B cell (primary cell): ENCODE measurements at regions not wholly inside any gene's neighbourhood (a gene's known extent, or its start where the extent isn't known, plus 50 kb on each side); places are given as distances from the start of the nearest gene placed in this dataset.

ENCODE experiments used
- ATAC-seq: fragments of 200-7000 bp; cut with Tn5 transposase; one replicate; pipeline ENCODE4 v1.10.0; 2021; ENCODE audit warnings: low read depth, mild to moderate bottlenecking, moderate number of reproducible peaks, moderate library complexity
- CTCF ChIA-PET: fragments of 350-600 bp; sonication (Branson Sonifier 250); formaldehyde crosslinking; loops from one replicate; lab custom pipeline; 2021; ENCODE audit warnings: antibody characterized with exemption, inconsistent platforms; lab: Charles Lee
- POLR2A ChIA-PET: fragments of 350-600 bp; sonication (Branson Sonifier 250); formaldehyde crosslinking; loops from one replicate; lab custom pipeline; 2021; ENCODE audit warnings: antibody characterized with exemption; lab: Charles Lee
- DNase-seq: peaks from one replicate; pipeline ENCODE4 v3.0.0; 2013
- H2AFZ ChIP-seq: 2 replicates; pipeline ENCODE4 v1.6.1; 2012; ENCODE audit warnings: mild to moderate bottlenecking, low read depth, low read length; ENCODE audit not compliant: insufficient read depth, poor library complexity, severe bottlenecking
- H3K27ac ChIP-seq, 2 donors: 1 replicate in 1 of 2; 2 replicates in 1 of 2; pipeline ENCODE4 v1.5.1; 2012 to 2013; ENCODE audit warnings: low read length in 2 of 2, mild to moderate bottlenecking in 2 of 2, moderate library complexity in 1 of 2
- H3K27me3 ChIP-seq, 4 experiments: fragments of 200-600 bp in 1 of 4; sonication (generic) in 1 of 4; replicated peaks in 1 of 4; 1 replicate in 2 of 4; 2 replicates in 2 of 4; pipeline versions ENCODE4 v1.6.1 to v1.7.0; 2013 to 2016; ENCODE audit warnings: low read length in 3 of 4, mild to moderate bottlenecking in 2 of 4, mixed read lengths in 1 of 4, moderate library complexity in 1 of 4; ENCODE audit not compliant: insufficient read depth in 4 of 4, control insufficient read depth in 3 of 4; ENCODE audit errors: control extremely low read depth in 1 of 4
- H3K36me3 ChIP-seq, 2 experiments: replicated peaks in 1 of 2; 1 replicate in 1 of 2; 2 replicates in 1 of 2; pipeline versions ENCODE4 v1.6.1 to v1.7.1; 2013; ENCODE audit warnings: low read length in 1 of 2; ENCODE audit not compliant: insufficient read depth in 2 of 2, control insufficient read depth in 1 of 2; ENCODE audit errors: control extremely low read depth in 1 of 2, extremely low read depth in 1 of 2
- H3K4me1 ChIP-seq, 2 donors: fragments of 200-600 bp in 1 of 2; sonication (generic) in 1 of 2; 1 replicate in 1 of 2; 2 replicates in 1 of 2; pipeline versions ENCODE4 v1.5.1 to v1.6.1; 2013 to 2017; ENCODE audit warnings: low read length in 2 of 2; ENCODE audit not compliant: control insufficient read depth in 2 of 2, insufficient read depth in 2 of 2
- H3K4me2 ChIP-seq: replicated peaks from 2 replicates; pipeline ENCODE3; 2012; ENCODE audit warnings: mild to moderate bottlenecking, low read depth, low read length; ENCODE audit not compliant: poor library complexity, severe bottlenecking
- H3K4me3 ChIP-seq, 5 experiments: fragments of 200-600 bp in 1 of 5; sonication (generic) in 1 of 5; 1 replicate in 3 of 5; 2 replicates in 2 of 5; pipeline versions ENCODE4 v1.5.1 to v1.7.0; 2011 to 2016; ENCODE audit warnings: low read length in 4 of 5, mild to moderate bottlenecking in 4 of 5, low read depth in 2 of 5, control low read depth in 1 of 5, moderate library complexity in 1 of 5; ENCODE audit not compliant: insufficient read depth in 1 of 5; ENCODE audit errors: control extremely low read depth in 1 of 5, extremely low read depth in 1 of 5
- H3K79me2 ChIP-seq: fragments of 200-600 bp; sonication (generic); one replicate; pipeline ENCODE4 v1.6.0; 2016; ENCODE audit warnings: low read length; ENCODE audit not compliant: control insufficient read depth, insufficient read depth
- H3K9ac ChIP-seq: fragments of 200-600 bp; sonication (generic); 2 replicates; pipeline ENCODE4 v1.6.1; 2017; ENCODE audit warnings: mild to moderate bottlenecking, low read length, moderate library complexity
- H3K9me3 ChIP-seq, 3 donors: one replicate each; pipeline versions ENCODE4 v1.6.1 to v1.7.1; 2013; ENCODE audit warnings: low read length in 2 of 3; ENCODE audit not compliant: control insufficient read depth in 2 of 3, insufficient read depth in 1 of 3; ENCODE audit errors: control extremely low read depth in 1 of 3
- H4K20me1 ChIP-seq: 2 replicates; pipeline ENCODE4 v1.6.0; 2012; ENCODE audit warnings: mild to moderate bottlenecking, low read length; ENCODE audit not compliant: insufficient read depth, control insufficient read depth, poor library complexity, severe bottlenecking
- H3K27ac Mint-ChIP-seq: one replicate; pipeline ENCODE4 v1.8.0; 2021; ENCODE audit warnings: mixed read lengths
- H3K27me3 Mint-ChIP-seq: one replicate; pipeline ENCODE4 v1.8.0; 2021; ENCODE audit warnings: mixed read lengths
- H3K4me1 Mint-ChIP-seq: one replicate; pipeline ENCODE4 v1.8.0; 2021; ENCODE audit warnings: mixed read lengths
- H3K4me3 Mint-ChIP-seq: one replicate; pipeline ENCODE4 v1.8.0; 2021; ENCODE audit warnings: mixed read lengths
- H3K9me3 Mint-ChIP-seq: one replicate; pipeline ENCODE4 v1.8.0; 2022; ENCODE audit warnings: mixed read lengths; ENCODE audit not compliant: insufficient read depth
- CTCF ChIP-seq: fragments of 200-600 bp; IDR thresholded peaks from one replicate; pipeline ENCODE4 v1.8.0; 2022; ENCODE audit warnings: antibody characterized with exemption, mild to moderate bottlenecking
- EZH2 ChIP-seq: IDR thresholded peaks from 2 replicates; pipeline ENCODE4 v1.6.1; 2012; ENCODE audit warnings: borderline replicate concordance, low read depth, mild to moderate bottlenecking, moderate library complexity, low read length; ENCODE audit not compliant: insufficient read depth, poor library complexity, severe bottlenecking
- WGBS: methylation state at CpG from one replicate; pipeline ENCODE4 v1.1.5; 2013; ENCODE audit warnings: missing lambda C conversion rate; ENCODE audit not compliant: insufficient coverage; 5-methylcytosine and 5-hydroxymethylcytosine counted together
- intact Hi-C: fragments of 100-400 bp; cut with micrococcal nuclease; formaldehyde crosslinking; loops from one replicate; pipeline ENCODE4 v1.10.0; 2022

GRCh38 chr2:84033347-84033974, 425.6 kb downstream of the SUCLG1 start:
- Mint-ChIP-seq H3K4me1 (no peaks in the 10 kb centered on the region), H3K4me3 (no peak overlapping the region), H3K27me3 (no peaks in the 10 kb centered on the region), H3K27ac (no peak overlapping the region), H3K9me3 (no peaks in the 10 kb centered on the region)
- Histone ChIP-seq H3K4me1 (no peaks in the 10 kb centered on the region), H3K4me2 (no peak overlapping the region), H3K36me3 (no peaks in the 10 kb centered on the region), H3K9ac (no peak overlapping the region), H4K20me1 (no peaks in the 10 kb centered on the region), H3K27ac (no peak overlapping the region), H3K79me2 (no peaks in the 10 kb centered on the region), H3K9me3 (no peaks in the 10 kb centered on the region), H2AFZ (no peak overlapping the region), H3K4me3 (no peak overlapping the region), H3K27me3 (no peaks in the 10 kb centered on the region)
- no peak for ATAC-seq
- intact Hi-C loops = no loop called here
- no CpG with 5 or more reads among the region's 2 CpGs for WGBS
- no peak for TF ChIP-seq CTCF
- TF ChIP-seq EZH2 = no peak
- ChIA-PET POLR2A (no interaction called here), CTCF (no interaction called here)
- no peak for DNase-seq

GRCh38 chr2:84031312-84032050, 427.6 kb downstream of the SUCLG1 start:
- no peak overlapping the region for H3K4me3 ChIP-seq
- intact Hi-C loops = no loop called here
- DNase-seq (no peak), ATAC-seq (no peak)
- no peaks in the 10 kb centered on the region for H3K4me1 ChIP-seq
- H3K9ac ChIP-seq = no peak overlapping the region
- H3K27ac Mint-ChIP-seq = no peak overlapping the region
- no peaks in the 10 kb centered on the region for H3K27me3 ChIP-seq
- H3K27me3 Mint-ChIP-seq = no peaks in the 10 kb centered on the region
- H3K4me2 ChIP-seq = no peak overlapping the region
- no peaks in the 10 kb centered on the region for H3K9me3 ChIP-seq
- no peaks in the 10 kb centered on the region for H3K79me2 ChIP-seq
- H4K20me1 ChIP-seq = no peaks in the 10 kb centered on the region
- no peaks in the 10 kb centered on the region for H3K36me3 ChIP-seq
- WGBS = 100% methylated on average over 2 of the region's 5 CpGs
- no peak overlapping the region for H2AFZ ChIP-seq
- POLR2A ChIA-PET = no interaction called here
- no peak overlapping the region for H3K27ac ChIP-seq
- no peak for TF ChIP-seq EZH2
- no peak for TF ChIP-seq CTCF
- CTCF ChIA-PET = interaction anchor here (1.1 kb wide), 1 partner anchor 9 kb away, joined by 6 read pairs; no protein-coding TSS in a partner anchor
- H3K9me3 Mint-ChIP-seq = no peaks in the 10 kb centered on the region
- H3K4me1 Mint-ChIP-seq = no peaks in the 10 kb centered on the region
- no peak overlapping the region for H3K4me3 Mint-ChIP-seq
